Cardiac fibroblast (primary cell): ENCODE measurements at regions not wholly inside any gene's neighbourhood (a gene's known extent, or its start where the extent isn't known, plus 50 kb on each side); places are given as distances from the start of the nearest gene placed in this dataset.

Experiments used
- DNase-seq, 2 donors: peaks; one replicate each; pipeline versions ENCODE4 v3.0.0 to v3.0.0-alpha.2; 2010; ENCODE audit warnings: low read depth in 2 of 2
- H3K4me3 ChIP-seq, 2 donors: replicated peaks in 1 of 2; 1 replicate in 1 of 2; 2 replicates in 1 of 2; pipeline ENCODE4 v1.5.1; 2011; ENCODE audit warnings: low read depth in 2 of 2, low read length in 2 of 2, mild to moderate bottlenecking in 2 of 2, moderate library complexity in 1 of 2
- CTCF ChIP-seq: IDR thresholded peaks from one replicate; pipeline ENCODE4 v1.5.1; 2011; ENCODE audit warnings: low read depth, mild to moderate bottlenecking, low read length, inconsistent platforms

- no peak for TF ChIP-seq CTCF
- no peak for DNase-seq
Measured at GRCh38 chr9:28847331-28847730, 1274.0 kb upstream of the C9orf72 start.

GRCh38 chr9:28848671-28849070 lies 1275.4 kb upstream of the C9orf72 start:
- no peak overlapping the region for H3K4me3 ChIP-seq
- peak in 1 of 2 donors; percentile 3 for DNase-seq
- TF ChIP-seq CTCF = no peak

More at GRCh38 chr9:28847331-28847730, 1274.0 kb upstream of the C9orf72 start:
- no peak overlapping the region for H3K4me3 ChIP-seq

- no peak overlapping the region for H3K4me3 ChIP-seq
- TF ChIP-seq CTCF = no peak
- no peak for DNase-seq
Measured at GRCh38 chr9:28853477-28853876, 1280.2 kb upstream of the C9orf72 start.

- TF ChIP-seq CTCF = no peak
- DNase-seq = peak in 1 of 2 donors; percentile 3
- H3K4me3 ChIP-seq = no peak overlapping the region
Measured at GRCh38 chr9:28866951-28867350, 1293.7 kb upstream of the C9orf72 start.

GRCh38 chr9:28868228-28868990 lies 1295.1 kb upstream of the C9orf72 start:
- no peak for DNase-seq
- no peak overlapping the region for H3K4me3 ChIP-seq
- TF ChIP-seq CTCF = no peak

GRCh38 chr9:28882529-28882928 lies 1309.2 kb upstream of the C9orf72 start:
- no peak for TF ChIP-seq CTCF
- DNase-seq = no peak
- H3K4me3 ChIP-seq = no peak overlapping the region

- no peak overlapping the region for H3K4me3 ChIP-seq
- TF ChIP-seq CTCF = no peak
- DNase-seq = no peak
Measured at GRCh38 chr9:28883234-28883633, 1310.0 kb upstream of the C9orf72 start.
